Suppressor macrophage treated with lipopolysaccharide for 4 hours (primary cell): ENCODE measurements at regions not wholly inside any gene's neighbourhood (a gene's known extent, or its start where the extent isn't known, plus 50 kb on each side); places are given as distances from the start of the nearest gene placed in this dataset.
"Not testable (repeated sequence)": the region's sequence is repeated elsewhere in the genome, so short reads cannot be mapped to it uniquely, and the experiment has no call there.

ENCODE experiments used
- DNase-seq: peaks from one replicate; pipeline ENCODE4 v3.0.0-alpha.2; 2020

GRCh38 chr13:22959859-22960258 lies 220.9 kb upstream of the SGCG start:
- DNase-seq, result not testable (repeated sequence)

DNA sequence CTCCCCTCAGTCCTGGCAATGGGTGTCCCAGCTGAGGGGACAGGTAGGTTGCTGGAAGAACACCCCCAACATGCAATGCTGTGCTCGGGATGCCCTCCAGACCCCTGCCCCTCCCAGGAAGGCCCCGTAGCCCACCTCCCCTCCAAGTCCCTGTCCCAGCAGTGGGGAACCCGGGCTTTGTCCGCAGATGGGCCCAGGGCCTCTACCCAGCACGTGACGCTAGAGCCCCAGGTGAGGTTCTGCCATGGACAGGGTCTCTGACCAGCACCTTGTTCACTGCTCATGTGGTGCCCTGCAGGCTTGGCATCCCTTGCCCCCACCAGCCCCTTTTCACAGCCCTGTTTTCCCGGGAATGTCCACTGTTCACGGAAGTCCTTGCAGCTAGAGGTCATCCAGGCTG lies 220.0 kb upstream of the SGCG start:
- no peak for DNase-seq

DNA sequence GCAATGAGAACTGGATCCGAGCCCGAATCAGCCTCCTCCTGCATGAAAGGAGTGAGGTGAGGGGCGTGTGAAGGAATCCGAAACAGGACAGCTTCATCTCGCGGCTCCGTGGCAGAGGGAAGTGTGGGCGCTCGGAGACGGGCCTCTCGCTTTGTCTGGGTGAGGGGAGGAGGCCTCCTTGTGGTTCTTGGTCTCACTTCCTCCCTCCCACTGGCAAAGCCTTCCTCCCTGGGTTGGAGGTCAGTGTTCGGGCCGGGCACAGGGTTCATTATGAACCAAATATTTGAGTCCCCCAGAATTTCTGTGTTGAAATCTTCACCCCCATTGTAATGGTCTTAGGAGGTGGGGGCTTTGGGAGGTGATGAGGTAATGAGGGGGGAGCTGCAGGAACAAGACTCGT lies 219.4 kb upstream of the SGCG start:
- not testable (repeated sequence) for DNase-seq

DNA sequence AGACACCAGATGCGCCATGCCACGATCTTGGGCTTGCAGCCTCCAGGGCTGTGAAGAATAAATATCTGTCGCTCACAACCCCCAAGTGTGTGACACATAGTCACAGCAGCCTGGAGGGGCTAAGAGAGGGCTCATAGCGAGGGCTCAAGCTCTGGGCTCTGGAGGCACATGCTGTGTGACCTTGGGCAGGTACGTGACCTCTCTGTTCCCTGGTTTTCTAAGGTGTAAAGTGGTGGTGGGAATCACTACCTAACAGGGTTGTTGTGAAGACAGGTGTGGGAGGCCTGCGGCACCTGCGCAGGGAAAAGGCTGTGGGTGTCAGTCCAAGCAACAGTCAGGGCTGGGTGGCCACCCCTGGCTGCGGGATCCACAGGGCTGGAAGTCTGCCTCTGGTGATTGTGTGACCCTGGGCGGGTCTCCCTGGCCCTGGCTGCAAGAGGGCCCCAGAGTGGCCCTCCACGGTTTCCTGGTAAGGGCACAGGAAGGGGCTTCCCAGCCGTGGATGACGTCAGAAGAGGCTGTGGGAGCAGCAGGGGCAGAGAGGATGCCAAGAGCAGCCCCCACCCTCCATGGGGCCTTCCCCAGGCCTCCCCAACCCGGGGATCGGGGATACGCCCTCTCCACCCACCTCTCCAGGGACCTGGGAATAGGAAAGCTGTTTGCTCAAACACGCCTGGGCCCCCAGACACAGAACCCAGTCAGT lies 218.8 kb upstream of the SGCG start:
- DNase-seq, result no peak

- not testable (repeated sequence) for DNase-seq
Observed at GRCh38 chr13:22963384-22964053, 217.3 kb upstream of the SGCG start.

- DNase-seq, result no peak
Observed at GRCh38 chr13:22964245-22964966, 216.4 kb upstream of the SGCG start.

GRCh38 chr13:22965011-22965857 lies 215.5 kb upstream of the SGCG start:
- not testable (repeated sequence) for DNase-seq

GRCh38 chr13:22965858-22966239 lies 214.9 kb upstream of the SGCG start:
- DNase-seq, result not testable (repeated sequence)

DNA sequence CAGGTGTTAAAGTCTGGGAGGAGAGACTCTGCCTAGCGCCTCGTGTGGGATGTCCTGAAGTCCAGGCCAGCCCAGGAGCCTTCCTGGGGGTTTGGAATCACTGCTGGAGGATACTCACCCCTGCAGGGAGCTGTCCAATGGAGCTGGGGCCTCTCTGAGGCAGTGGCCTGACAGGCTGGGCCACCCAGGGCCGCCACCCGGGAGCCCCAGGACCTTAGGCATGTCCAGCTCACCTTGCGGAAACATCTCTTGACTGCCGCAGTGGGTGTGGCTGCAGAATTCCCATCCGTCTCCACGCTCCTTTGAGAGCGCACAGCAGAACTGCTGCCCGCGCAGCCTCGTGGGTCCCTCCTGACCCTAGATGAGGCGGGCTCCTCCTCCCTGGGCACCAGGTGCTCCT lies 214.0 kb upstream of the SGCG start:
- not testable (repeated sequence) for DNase-seq

GRCh38 chr13:22967669-22968068 lies 213.1 kb upstream of the SGCG start:
- no peak for DNase-seq

GRCh38 chr13:22979952-22980351 lies 200.8 kb upstream of the SGCG start:
- no peak for DNase-seq

GRCh38 chr13:22980936-22981335 lies 199.8 kb upstream of the SGCG start:
- no peak for DNase-seq

DNA sequence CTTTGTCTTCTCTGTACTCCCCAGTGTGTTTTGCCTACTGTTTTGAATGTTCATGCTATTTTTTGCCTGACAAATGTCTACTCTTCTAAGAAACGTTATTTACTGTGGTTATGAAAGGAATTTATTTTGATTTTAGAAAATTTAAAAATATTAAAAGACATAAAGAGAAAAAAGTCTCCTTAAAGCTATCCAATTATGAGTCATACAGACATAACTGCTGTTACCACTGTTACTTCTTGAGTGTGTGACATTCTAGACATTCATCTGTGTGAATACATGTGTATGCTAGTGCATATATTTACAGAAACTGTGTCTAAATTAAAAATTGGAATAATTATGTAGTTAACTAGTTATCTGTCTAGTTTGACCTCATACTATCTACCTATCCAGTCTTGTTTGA lies 187.6 kb upstream of the SGCG start:
- DNase-seq, result no peak

- no peak for DNase-seq
Observed at GRCh38 chr13:23003446-23003845, 177.3 kb upstream of the SGCG start.

- DNase-seq, result no peak
Observed at GRCh38 chr13:23007426-23007825, 173.4 kb upstream of the SGCG start.

DNA sequence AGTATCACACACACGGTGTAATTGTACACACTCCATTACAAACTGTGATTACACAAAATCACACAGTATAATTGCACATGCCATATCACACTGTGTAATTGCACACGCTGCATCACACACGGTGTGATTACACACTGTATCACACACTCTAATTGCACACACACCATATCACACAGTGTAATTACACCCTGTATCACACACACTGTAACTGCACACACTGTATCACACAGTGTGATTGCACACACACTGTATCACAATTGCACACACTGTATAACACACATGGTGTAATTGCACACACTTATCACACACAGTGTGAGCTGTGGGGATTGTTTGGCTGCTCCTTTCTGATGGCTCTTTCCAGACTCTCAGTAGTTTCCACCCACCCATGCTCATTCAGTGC lies 162.6 kb upstream of the SGCG start:
- no peak for DNase-seq

DNA sequence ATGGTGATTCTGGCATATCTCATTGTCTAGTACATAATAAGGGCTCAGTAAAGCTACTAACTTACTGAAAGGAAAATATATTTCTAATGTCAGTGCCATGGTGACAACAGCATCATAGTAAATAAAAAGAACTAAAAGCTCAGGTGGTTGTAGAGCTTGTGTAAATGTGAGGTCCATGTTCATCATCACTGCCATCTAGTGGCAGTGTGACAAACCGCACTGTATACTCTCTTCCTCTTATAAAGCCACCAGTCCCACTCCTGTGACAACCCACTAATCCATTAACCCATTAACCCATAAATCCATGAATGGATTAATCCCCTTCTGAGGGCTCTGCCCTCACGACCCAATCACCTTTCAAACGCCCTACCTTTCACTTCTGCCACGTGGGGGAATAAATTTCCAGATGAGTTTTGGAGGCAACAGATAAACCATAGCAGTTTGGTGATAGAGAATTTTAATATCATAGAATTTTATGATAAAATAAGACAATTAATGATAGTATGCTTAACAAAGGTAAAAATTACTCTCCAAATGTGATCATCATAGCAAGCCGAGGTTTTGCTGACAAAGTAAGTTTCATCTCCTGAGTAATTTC lies 160.4 kb upstream of the SGCG start:
- DNase-seq, result peak; percentile 57

DNA sequence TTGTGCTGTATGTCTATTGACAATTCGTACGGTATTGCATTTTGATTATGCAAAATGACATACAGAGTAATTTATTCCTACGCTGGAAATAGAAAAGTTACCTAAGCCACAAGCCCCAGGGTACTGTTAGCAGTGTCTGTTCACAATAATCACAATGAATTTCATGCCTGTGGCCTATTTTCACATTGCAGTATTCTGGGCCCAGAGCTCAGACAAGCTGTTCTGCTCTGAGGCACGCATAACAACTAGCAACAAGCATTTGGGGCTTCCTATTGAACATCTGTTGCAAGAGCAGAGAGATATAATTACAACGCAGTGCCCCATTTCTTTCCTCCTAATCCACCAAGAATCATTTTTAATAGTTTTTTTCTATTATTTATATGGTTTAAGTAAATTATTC lies 158.9 kb upstream of the SGCG start:
- no peak for DNase-seq

DNA sequence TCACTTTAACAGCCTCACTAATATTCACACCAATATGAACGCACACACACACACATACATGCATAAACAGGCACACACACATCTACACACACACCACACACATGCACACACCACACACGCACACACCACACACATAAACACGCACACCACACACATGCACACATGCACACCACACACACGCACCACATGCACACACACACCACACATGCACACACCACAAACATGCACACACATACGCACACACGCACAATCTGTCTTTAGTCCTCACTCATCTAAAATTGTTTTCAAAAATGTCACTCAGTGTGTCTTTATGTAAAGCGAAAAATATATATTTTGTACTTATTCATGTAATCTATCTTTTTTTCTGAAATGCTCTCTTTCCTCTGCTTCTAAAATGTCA lies 158.1 kb upstream of the SGCG start:
- DNase-seq, result no peak

GRCh38 chr13:23025864-23026608 lies 154.7 kb upstream of the SGCG start:
- no peak for DNase-seq

DNA sequence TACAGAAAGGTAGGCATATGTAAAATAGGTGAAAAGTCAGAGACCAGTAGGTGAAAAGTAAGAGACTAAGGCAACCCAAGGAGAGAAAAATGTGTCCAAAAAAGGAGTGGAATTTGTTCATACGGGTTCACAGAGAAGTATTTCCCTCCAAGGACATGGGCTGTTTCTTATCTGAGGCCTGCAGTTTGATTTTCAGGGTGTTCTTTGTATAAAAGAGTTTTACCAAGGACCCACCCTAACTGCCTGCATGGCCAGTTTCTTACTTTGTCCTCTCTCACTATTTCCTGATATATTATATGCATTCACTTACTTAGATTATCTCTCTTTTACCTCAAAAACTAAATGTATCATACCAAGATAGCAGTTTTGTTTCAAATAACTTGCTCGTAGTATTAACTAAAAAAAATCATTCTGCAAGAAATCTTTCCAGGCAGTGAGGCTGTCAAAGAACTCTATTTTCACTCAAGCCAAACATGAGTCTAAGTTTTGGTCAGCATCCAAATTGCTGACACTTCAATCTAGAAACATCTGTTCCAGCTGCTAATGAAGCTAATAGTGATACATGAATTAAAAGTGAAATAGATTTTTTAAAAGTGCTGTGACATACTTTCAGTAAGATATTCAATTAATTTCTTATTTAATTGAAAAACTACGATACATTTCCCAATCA lies 141.4 kb upstream of the SGCG start:
- no peak for DNase-seq
